ENCODE measurements at regions not wholly inside any gene's neighbourhood (a gene's known extent, or its start where the extent isn't known, plus 50 kb on each side); places are given as distances from the start of the nearest gene placed in this dataset.
"Not testable (repeated sequence)": the region's sequence is repeated elsewhere in the genome, so short reads cannot be mapped to it uniquely, and the experiment has no call there.

DNA sequence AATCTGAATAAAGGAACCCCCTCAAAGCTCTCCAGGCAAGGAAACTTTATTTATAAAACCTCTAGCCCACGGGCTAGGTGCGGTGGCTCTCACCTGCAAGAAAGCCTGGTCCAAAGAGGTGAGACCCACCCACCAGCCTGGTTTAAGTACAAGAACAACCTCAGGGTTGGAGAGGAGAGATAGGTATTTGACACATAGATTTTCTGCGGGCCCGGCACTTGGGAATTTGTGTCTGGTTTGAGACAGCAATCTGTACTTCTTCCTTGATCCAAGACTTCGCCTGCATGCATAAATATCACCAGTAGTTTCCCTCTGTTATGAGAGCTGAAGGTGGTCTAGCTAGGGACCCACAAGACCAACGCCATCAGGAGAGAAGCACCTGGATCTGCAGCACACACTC lies 73.2 kb upstream of the CAPRIN1 start:
- ChIA-PET POLR2A (no interaction called here), CTCF (interaction anchor here (1.1 to 6.0 kb wide), 5 partner anchors 9 to 149 kb away, joined by 3 to 42 read pairs (median 9); no protein-coding TSS in a partner anchor)
- Histone ChIP-seq H3K4me3 (ENCODE audit: low read depth, low read length) (no peak overlapping the region), H3K27me3 (ENCODE audit: control insufficient read depth, insufficient read depth, low read length) (peaks cover 6% of the 10 kb centered on the region; the same call in 1 of the 2 replicates), H3K36me3 (ENCODE audit: control insufficient read depth, insufficient read depth, low read length) (no peaks in the 10 kb centered on the region)
- TF ChIP-seq, protein P1, sequence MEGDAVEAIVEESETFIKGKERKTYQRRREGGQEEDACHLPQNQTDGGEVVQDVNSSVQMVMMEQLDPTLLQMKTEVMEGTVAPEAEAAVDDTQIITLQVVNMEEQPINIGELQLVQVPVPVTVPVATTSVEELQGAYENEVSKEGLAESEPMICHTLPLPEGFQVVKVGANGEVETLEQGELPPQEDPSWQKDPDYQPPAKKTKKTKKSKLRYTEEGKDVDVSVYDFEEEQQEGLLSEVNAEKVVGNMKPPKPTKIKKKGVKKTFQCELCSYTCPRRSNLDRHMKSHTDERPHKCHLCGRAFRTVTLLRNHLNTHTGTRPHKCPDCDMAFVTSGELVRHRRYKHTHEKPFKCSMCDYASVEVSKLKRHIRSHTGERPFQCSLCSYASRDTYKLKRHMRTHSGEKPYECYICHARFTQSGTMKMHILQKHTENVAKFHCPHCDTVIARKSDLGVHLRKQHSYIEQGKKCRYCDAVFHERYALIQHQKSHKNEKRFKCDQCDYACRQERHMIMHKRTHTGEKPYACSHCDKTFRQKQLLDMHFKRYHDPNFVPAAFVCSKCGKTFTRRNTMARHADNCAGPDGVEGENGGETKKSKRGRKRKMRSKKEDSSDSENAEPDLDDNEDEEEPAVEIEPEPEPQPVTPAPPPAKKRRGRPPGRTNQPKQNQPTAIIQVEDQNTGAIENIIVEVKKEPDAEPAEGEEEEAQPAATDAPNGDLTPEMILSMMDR (IDR thresholded peaks at IDR 0.05; ENCODE audit: insufficient read depth, low read depth, low read length), result no peak
- DNase-seq (ENCODE audit: low read depth), result no peak

DNA sequence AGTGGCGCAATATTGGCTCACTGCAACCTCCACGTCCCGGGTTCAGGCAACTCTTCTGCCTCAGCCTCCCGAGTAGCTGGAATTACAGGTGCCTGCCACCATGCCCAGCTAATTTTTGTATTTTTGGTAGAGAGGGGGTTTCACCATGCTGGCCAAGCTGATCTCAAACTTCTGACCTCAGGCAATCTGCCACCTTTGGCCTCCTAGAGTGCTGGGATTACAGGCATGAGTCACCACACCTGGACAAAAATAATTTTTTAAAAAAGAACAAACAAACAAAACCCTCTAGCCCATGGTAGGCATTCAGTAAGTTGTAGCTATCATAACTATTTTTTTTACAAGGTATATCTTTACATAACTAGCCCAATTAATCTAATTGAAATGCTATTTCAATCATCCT lies 73.9 kb upstream of the CAPRIN1 start:
- no peak for DNase-seq (ENCODE audit: low read depth)
- Histone ChIP-seq H3K27me3 (ENCODE audit: control insufficient read depth, insufficient read depth, low read length) (peaks cover 6% of the 10 kb centered on the region; the same call in 1 of the 2 replicates), H3K4me3 (ENCODE audit: low read depth, low read length) (no peak overlapping the region), H3K36me3 (ENCODE audit: control insufficient read depth, insufficient read depth, low read length) (no peaks in the 10 kb centered on the region)
- ChIA-PET CTCF (interaction anchor here (1.3 to 6.0 kb wide), 4 partner anchors 10 to 148 kb away, joined by 6 to 42 read pairs (median 22); no protein-coding TSS in a partner anchor), POLR2A (no interaction called here)
- TF ChIP-seq, protein P1 (IDR thresholded peaks at IDR 0.05; ENCODE audit: insufficient read depth, low read depth, low read length), result no peak

DNA sequence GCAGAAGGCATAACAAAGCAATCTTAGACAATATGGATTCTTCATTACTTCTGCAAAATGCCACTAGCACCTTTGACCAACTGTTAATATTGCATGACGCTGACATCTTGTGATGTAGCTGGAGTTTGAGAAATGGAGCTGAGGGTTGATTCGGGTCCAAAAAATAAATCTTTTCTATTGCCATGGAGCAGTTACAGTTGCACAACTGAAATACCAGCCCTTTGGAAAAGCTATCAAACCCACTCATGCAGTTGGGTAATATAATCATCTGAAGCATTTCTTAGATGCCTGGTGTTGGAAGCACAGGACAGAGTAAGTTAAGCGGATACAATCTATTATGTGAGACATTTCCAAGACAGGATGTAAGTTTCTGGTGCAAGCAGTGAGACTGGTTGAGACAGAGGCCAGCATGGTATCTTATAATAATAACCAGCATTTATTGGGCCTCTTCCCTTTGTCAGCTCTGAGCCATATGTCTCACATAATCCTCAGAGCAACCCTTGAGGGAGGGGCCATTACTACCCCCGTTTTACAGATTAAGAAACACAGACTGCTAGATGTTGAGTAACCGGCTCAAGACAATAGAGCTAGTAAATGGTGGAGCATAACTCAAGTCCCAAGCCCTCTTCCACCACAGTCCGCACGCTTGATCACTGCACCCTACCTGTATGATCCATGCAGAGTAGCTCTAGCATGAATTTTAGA lies 74.9 kb upstream of the CAPRIN1 start:
- POLR2A ChIA-PET, result no interaction called here
- CTCF ChIA-PET, result interaction anchor here (0.5 to 6.0 kb wide), 10 partner anchors 11 to 926 kb away, joined by 3 to 42 read pairs (median 6); no protein-coding TSS in a partner anchor
- no peak overlapping the region for H3K4me3 ChIP-seq (ENCODE audit: low read depth, low read length)
- no peak for DNase-seq (ENCODE audit: low read depth)
- TF ChIP-seq, protein P1 (IDR thresholded peaks at IDR 0.05; ENCODE audit: insufficient read depth, low read depth, low read length), result no peak
- peaks cover 6% of the 10 kb centered on the region; the same call in 1 of the 2 replicates for H3K27me3 ChIP-seq (ENCODE audit: control insufficient read depth, insufficient read depth, low read length)
- H3K36me3 ChIP-seq (ENCODE audit: control insufficient read depth, insufficient read depth, low read length), result no peaks in the 10 kb centered on the region

DNA sequence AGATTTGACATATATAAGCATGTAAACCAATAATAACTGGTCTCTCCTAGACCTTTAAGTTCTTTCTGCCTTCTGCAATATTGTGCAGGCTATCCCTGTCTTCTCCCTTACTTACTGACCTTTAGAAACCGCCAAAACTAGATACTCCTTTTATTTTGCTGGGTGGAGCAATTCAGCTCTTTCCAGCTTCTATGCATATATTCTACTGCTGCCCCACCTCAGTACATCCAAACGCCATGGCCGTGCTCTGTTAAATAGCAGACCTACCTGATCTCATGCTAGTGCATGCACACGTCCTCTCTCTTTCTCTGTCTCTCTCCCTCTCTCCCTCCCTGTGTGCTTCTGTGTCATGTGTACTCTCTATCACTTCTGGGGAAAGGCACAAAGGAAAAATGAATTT lies 76.7 kb upstream of the CAPRIN1 start:
- CTCF ChIA-PET, result interaction anchor here (0.7 to 6.0 kb wide), 5 partner anchors 13 to 285 kb away, joined by 3 to 42 read pairs (median 8); no protein-coding TSS in a partner anchor
- no peak for DNase-seq (ENCODE audit: low read depth)
- Histone ChIP-seq H3K36me3 (ENCODE audit: control insufficient read depth, insufficient read depth, low read length) (no peaks in the 10 kb centered on the region), H3K4me3 (ENCODE audit: low read depth, low read length) (no peak overlapping the region), H3K27me3 (ENCODE audit: control insufficient read depth, insufficient read depth, low read length) (peaks cover 3% of the 10 kb centered on the region; the same call in 1 of the 2 replicates)
- TF ChIP-seq, protein P1 (IDR thresholded peaks at IDR 0.05; ENCODE audit: insufficient read depth, low read depth, low read length), result no peak
- POLR2A ChIA-PET, result no interaction called here

DNA sequence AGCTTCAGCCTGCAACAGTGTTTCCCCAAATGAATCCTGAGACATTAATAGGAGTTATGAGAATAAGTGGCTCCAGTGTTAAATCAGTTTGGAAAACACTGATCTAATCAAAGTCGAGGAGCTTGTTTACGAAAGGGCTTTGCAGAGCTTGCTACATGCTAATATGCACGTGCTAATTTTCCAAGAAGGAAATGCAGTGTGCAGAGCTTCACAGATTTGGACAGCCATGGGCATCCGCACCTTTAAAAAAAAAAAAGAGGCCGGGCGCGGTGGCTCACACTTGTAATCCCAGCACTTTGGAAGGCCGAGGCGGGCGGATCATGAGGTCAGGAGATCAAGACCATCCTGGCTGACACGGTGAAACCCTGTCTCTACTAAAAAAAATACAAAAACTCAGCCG lies 79.7 kb upstream of the LMO2 start:
- H3K4me3 ChIP-seq (ENCODE audit: low read depth, low read length); DNase-seq (ENCODE audit: low read depth); H3K27me3 ChIP-seq (ENCODE audit: control insufficient read depth, insufficient read depth, low read length); H3K36me3 ChIP-seq (ENCODE audit: control insufficient read depth, insufficient read depth, low read length); POLR2A ChIA-PET: not testable (repeated sequence)
- CTCF ChIA-PET, result interaction anchor here (0.6 to 4.0 kb wide), 27 partner anchors 8 to 189 kb away, joined by 3 to 81 read pairs (median 4); no protein-coding TSS in a partner anchor

All from BJ (cell line).